ENCODE measurements at regions not wholly inside any gene's neighbourhood (a gene's known extent, or its start where the extent isn't known, plus 50 kb on each side); places are given as distances from the start of the nearest gene placed in this dataset.

DNA sequence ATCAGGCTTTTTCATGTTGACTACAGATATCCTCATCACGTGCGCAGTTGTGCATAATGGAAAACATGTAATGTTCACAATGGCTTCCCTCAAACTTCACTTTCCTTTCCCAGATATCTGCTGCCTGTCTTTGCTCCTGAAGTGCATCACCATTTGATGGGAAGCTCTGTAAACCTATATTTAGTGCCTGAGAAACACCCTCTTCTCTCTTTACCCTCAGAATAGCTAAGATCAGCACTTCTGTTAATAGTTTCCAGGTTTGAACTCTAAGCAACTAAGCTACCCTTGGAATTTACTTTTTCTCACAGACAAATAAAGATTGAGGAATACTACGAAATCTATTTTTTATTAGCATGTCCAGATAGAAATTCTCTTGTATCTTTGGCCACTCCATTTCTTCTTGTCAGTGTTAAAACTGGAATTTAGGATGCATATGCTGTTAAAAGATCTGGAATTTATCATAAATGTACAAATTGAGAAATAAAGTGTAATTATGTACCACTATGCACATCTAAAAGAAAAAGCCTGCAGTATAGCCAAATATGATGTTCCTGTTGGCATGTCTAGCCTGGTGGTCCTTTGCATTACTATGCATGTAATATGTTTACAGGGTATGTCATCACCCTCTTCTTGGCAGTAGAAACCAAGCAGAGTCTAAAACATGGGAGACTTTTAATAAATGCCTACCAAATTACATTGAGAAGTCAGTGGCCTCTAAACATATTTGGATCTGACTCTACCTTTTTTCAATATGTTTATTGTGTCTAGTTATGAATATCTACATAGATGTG lies 278.7 kb downstream of the FIGN start:
- DNase-seq: no peak

DNA sequence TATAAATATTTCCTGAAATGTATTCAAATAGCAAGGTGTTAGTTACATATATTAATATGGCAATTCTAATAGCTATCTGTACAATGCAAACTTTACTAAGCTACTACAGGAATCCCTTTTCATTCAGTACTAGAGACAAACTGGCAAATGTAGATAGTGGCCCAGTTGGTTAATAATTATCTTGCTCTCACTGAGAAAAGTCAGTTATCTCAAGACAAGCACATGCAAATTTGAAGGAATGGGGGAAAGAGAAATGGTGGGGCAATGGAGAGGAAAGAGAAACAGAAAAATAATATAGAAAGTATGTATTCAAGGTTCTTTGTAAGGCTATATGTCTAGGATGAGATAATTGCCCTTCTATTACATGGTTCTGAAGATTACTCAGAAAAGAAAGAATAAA lies 280.0 kb downstream of the FIGN start:
- no peak for DNase-seq

DNA sequence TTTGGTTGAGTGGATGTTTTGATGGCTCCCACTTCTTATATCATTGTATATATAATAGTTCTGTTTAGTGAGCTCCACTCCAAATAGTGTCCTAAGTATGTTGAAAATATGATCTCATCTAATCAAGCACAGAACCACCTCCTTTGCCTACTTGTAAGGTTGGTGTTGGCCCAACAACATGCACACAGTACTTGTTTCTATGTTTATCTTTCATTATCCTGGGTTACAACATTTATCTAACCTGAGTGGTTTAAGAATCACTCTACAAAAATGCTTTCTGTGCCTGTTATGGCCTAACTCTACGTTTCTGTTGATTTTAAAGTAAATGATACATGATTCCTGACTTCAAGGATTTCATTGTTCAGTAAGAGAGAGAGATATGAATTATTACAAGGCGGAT lies 281.9 kb downstream of the FIGN start:
- no peak for DNase-seq

DNA sequence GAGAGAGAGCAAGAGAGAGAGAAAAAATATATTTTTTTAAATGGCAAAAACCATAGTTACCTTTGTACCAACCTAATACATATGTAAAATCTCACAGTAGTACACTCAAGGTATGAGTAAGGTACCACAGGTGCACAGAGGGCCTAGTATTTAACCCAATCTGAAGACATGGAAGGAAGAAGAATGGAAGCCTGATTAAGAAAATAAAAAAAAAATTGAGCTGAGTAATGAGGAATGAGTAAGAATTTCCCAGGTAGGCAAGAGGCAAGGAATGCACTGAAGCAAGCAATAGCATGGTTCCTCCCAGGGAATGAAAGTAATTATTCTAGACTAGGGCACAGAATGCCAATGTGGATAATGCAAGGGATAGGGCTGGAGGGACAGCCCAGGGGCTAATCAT lies 294.2 kb downstream of the FIGN start:
- no peak for DNase-seq

DNA sequence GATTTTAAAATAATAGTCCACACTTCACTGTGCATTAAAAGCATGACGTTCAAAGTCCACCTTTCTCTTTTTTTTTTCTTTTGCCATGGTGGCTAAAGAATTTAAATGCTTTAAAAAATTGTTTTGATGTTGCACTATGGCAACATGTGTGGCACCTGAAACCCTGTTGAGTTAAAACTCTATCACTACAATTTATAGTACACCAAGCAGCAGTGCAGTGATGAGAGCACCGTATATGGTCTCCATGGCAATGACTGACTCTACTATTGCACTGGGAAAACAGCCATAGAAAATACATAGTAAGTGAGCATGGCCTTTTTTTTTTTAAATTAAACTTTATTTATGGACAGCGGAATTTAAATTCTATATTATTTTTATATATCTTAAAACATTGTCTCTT lies 298.8 kb downstream of the FIGN start:
- DNase-seq: no peak

DNA sequence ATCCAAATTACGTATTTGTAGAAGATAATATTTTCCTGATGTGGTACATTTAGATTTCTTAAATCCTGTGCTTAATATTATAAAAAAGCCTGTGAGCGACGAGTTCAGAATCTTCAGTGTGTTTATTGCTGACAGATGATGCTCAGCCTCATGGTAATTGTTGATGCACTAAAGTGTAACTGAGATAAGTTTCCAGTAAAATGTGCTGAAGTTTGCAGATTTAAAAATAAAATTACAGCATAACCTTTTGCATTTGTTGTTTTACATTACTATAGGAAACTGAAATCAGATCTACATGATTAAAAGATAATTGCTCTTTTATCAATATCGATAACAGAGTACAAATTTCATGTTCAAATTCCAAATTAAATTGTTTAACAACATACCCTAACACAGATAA lies 307.6 kb downstream of the FIGN start:
- DNase-seq: no peak

DNA sequence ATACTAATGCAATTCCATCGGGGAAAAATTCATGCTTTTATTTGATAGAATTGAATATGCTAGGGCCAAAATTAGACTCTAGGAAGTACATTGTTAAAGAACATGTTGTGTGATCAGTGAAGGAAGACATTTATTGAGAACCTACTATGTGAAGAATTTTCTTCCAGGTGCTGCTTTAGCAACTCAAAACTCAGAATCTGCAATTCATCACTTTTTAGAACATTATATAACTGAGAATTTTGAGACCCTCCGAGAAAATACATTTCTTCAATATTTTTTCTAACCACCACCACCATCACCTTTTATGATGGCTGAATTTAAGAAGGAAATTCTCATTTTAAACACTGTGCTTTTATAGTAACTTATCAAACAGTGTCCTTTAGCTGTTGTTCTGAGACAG lies 315.2 kb downstream of the FIGN start:
- no peak for DNase-seq

DNA sequence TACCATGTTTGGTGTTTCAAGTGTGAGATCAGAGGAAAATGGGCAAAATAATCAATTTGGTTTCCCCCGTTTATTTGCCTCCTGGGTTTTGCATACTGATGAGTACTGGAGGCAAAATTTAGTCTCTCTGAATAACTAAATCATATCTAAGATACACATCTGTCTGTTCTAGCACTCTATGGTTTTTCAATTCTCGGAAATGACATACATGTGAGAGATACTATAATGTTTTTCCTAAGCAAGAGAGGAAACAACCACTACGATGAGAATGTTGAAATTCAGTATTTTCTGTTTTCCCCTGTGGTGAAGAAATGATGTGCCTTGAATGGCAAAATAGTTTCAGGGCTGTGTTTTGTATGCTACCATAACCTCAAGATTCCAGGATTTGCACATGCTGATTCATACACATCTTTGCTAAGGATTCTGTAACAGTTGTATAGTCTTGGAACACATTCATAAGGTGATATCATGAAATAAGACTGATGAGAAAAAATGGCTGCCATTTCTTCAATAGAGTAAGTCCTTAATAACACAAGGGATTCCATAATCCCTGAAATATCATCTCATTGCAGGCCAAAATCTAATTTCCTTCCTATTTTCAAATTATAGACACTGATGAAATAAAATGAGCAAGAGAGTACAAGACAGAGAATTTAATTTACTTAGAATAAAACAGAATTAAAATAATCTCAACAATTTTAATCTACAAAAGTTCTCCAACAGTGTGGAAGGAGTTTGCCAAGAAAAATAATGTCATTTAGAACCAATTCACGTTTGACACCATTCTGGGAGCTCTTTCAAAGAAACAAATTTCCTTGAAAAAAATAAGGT lies 316.6 kb downstream of the FIGN start:
- no peak for DNase-seq

DNA sequence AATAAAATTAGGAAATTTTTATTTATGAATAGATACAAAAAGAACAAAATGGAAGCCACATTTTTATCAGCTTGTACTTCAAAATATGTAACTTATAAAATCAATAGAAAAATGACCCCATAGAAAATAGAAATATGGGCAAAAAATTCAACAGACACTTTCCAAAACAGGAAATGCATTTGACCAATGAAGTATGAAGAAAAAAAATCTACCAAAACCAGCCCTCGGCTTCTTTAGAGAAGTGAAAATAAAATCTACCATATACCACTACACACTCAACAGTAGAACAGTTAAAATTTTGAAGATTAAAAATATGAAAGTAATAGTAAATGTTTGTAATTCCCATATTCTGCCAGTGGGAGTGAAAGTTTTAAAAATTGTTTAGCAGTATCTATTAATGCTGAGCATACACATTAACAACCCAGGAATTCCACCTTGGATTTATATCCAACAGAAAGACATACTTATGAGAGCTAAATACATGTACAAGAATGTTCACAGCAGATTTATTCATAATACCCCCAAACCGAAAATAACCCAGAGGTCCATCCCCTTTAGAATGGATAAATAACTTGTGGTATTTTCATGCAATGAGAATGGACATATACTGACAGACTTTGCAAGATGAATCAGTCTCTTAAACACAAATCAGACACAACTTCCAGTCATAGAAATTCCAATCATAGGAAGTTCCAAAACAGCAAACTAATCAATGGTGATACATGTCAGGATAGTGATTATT lies 318.0 kb downstream of the FIGN start:
- no peak for DNase-seq

DNA sequence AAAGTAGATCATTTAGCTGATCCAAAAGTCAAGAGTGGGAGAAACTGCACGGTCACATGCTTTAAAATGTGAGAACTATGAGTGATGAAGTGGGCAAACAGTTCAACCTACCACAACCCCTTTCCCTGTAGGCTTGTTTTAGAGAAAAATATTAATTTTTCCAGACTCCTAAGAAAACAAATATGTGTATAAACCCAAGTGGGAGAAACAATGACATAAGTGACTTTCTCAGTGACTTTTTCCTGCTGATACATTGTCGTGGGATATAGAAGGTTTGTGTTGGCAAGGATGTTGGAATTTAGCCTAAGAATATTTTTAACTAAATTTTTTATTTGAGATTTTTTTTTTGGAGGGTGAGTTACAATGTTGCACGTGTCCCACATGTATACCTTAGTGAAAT lies 321.7 kb downstream of the FIGN start:
- no peak for DNase-seq

DNA sequence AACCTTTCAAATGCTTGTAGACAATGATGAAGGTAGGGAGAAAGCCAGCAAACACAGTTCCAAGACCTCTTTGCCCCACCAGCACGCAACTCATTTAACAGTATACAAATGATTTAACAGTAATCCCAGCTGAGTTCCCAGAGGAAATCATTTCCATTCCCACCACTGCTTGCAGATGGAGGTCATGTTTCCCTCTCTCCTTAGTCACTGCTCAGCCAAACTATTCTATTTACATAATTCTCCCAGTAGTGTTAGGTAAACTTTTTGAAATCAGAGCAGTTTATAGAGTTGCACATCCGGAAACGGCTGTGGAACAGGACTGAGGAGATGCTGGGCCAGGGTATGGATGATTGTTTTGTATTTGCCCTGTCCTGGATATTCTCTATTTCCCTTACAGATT lies 328.5 kb downstream of the FIGN start:
- no peak for DNase-seq

DNA sequence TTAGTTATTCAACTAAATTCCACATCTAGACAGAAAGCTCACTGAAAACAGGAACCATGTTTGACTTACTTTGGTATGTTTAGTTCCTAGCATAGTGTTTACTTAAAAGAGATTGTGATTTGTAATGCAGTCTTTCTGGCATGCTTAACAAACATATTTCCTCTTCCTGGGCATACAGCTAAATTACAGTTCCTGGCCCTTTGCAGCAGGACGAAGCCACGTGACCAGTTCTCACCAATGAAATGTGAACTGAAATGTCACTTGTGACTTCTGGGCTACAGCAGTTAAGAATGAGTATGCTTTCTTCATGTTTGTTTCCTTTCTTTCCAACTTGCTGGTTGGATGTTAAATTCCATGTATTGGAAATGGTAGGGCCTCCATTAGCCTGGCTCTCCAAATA lies 330.5 kb downstream of the FIGN start:
- DNase-seq: no peak

DNA sequence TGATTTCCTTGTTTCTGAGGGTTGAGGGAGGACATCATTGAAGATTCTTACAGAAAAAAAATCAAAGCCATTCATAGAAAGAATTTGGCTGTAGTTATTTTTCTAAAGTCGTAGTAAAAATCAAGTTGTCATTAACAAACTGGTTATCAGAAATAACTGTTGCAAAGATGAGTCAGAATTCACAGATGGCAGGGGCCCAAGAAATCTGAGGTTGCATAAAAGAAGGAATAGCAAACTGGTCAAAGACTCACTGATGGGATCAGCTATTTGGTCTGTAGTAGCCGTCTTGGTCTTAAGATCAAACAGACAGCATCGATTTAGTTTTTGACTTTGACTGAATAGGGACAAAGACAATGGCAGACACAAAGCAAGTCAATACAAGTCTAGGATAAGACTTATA lies 334.3 kb downstream of the FIGN start:
- DNase-seq: no peak

DNA sequence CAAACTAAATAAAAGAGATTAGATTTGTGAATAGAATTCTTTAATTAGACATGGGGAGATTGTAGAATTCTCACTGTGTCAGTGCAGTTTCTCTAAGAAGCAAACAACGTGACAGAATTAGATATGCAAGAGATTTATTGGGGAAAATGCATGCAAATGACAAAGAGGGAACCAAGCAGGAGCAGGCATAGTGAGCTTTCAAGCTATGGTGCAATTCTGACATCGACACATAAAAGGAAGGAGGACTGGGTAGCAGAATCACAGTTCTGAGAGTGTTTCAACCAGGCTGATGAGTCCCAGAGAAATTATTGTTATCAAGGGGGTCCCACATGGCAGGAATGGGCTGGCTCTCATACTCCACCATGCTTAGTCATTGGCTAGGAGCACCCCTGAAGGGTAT lies 338.4 kb downstream of the FIGN start:
- DNase-seq: no peak

DNA sequence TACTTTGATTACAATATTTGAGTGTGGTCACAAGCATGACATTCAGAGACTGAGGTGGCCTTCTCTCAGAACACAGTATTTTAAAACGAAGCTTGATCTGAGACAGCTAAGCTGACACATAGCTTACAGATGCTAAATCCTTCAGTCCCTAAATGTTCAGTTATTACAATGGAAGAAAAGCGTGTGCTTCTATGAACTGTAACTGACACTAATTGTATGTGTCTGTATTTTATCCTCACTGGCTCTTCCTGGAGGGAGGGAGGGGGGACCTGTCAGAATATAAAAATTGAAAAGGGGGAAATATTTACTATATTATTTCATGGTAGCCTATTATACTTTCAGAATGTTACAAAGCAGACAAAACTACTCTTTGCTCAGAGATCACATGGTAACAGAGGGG lies 340.2 kb downstream of the FIGN start:
- no peak for DNase-seq

DNA sequence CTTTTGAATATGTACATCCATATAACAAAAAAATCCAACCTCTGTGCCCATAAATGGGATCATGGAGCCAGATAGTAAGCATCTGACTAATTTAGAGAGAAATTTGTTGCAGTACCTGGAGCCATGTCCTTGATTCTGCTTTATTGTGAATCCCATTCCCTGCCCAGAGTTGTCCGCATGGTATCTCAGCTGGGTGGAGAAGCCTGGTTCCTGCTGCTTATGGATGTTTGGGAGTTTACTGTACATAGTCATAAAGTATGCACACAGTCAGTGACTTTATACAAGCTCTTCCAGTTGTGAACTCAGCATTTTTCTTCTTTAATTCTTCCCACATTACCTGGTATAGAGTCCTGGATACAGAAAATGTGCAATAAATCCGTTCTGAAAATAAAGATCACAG lies 346.0 kb downstream of the FIGN start:
- no peak for DNase-seq

DNA sequence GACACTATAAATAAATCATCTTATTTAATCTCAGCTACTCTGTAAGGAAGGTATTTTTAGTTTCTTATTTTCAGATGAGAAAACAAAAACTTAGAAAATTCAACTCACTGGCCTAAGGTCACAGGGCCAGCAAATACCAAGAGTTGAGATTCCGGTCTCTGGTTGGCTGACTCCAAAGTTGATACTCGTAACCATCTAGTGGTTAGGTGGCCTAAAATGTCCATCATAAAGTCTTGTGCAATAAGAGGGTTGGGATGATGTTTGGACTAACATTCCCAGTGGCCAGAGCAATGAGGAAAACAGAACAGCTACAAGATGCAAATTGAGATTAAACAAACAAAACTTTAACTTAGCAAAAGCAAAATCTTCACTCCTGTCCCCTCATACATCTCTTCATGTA lies 360.3 kb downstream of the FIGN start:
- no peak for DNase-seq

DNA sequence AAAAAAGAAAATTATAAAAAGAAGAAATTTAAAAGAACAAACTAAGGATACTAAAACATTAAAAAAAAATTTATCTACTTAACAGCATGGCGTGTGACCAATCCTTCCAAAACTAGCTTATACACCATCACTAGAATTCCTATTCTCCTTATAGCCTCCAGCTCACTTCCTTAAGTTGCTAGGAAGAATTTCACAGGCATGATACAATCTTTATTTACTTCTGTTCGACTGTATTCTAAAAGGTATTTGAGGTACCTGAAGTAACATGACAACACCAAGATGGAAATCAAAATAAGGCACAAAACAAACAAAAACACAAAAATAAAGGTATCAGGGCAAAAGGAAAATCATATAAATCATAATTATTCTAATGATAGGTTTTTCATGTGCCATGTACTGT lies 360.7 kb downstream of the FIGN start:
- DNase-seq: no peak

DNA sequence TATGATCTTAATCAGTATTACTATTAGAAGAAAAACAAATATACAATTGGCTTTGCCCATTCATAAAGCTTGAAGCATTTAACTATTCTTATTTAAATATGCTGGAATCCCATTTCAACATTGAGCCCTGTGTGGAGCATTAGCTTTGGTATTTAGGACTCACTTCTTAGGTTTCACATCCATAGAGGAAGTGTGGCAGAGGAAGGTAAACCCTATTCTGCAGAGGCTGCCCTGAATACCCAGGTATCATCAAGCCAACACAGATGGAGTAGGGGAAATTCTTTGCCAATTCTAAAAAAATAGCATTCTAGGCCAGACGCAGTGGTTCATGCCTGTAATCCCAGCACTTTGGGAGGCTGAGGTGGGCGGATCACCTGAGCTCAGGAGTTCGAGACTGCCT lies 361.5 kb downstream of the FIGN start:
- no peak for DNase-seq

DNA sequence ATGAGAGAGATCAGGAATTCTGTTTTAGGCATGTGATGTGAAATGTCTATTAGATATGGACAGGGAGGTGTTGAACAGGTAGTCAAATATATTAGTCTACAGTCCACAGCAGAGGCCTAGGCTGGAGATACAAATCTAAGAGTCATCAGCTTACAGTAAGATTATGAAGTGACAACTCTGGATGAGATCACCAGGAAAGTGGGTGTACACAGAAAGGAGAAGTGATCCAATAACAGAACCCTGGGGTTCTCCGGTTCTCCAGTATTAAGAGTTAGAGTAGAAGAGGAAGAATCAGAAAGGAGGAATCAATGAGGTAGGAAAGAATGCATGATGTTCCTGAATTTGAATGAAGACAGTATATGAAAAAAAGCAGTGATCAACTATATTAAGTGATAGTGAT lies 362.3 kb downstream of the FIGN start:
- DNase-seq: no peak

DNA sequence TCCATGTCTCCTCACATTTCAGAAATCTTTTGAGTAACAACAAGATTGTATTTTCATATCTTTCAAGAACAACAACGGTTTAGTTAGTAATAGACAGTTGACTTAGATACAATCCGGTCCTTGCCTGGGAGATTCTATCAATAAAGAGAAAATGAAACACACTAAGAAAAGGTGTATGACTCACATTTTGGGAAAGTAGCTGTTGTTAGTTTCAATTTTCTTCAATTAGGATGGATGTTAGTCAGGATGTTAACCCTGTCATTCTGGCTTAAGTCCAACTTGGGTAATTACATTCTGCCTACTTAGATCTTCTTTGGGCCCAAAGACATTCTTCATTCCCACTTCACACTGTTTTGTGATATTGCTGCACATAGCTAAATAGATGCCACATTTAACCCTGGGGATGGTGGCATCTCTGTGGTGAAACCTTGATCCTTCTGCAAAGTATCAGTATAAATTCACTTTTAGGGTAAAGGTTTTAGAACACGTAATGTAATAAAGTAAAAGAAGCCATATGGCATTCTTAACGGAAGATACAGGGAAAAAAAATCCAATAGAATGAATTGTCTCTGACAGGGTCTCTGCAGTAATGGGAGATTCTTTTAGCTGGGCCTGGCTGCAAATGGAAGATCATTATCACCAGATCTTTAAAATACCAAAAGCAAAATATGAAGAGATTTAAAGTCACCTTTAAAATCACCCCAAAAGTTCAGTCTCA lies 365.5 kb downstream of the FIGN start:
- DNase-seq: no peak

DNA sequence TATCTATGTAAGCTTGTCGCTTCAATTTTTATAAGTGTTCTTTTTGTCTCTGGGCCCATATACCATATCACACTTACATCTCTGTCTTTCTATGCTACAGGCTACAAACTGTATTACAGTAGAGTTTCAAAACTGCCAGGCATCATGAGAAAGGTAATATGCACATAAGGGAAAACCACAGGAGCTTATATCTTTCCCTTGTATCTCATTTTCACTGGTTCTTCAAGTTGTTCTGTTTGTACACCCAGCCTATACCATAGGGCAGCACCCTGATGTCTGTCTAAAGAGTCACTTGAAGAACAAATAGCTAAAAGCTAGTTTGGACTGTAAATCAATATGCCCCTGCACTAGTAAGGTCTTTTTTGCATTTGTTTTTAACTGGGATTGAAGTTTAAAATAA lies 366.7 kb downstream of the FIGN start:
- DNase-seq: no peak

DNA sequence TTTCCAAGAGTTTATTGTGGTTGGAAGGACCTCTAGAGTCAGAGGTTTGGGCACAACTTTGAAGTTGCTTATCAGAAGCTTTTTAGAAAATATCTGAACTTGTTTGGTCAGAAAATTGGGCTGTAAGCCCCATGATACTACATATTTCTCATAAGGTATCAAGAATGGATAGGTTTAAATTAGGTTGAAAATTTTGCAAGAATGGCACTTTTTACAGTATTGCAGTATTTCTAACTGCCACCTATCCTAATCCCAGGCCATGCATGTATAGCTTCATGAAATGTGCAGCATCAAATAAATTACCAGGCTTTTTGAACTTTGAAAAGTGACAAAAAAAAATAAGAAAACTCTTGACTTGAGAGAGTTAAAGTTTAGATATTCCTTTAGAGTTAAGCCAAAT lies 367.2 kb downstream of the FIGN start:
- no peak for DNase-seq
